ENCODE measurements at regions not wholly inside any gene's neighbourhood (a gene's known extent, or its start where the extent isn't known, plus 50 kb on each side); places are given as distances from the start of the nearest gene placed in this dataset.

DNA sequence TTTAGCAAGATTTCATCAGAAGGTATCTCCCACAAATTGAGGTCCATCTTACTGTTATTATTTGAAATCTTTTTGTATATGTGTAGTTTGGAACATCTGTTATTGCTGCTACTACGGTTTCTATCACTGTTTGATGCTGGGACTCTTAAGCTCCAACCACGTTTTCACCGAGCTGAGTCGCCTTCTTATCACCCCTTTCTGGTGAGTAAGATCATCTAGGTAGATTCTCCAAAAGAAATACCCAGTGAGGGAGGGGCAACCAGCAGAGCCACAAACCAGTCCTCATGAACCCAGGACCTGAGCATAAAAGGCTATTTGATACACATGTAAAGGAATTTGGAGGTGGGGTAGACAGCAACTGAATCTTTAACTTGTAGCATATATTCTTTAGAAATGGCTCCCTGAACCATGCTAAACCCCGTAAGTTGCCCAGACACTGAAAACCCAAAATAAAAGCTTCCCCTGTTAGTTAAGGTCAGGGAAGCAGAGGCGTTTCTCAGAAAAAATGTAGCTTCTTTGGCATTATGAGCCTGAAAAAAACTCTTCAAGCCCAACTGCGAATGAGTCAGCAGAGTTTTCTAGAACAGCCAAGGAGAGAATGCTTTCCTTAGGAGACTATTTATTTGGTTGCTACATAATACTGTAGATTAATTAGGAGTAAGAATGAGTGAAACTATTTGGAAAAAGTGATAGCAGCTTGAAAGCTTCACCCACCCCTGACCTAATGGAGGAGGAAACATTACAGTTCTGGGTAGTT, 53.8 kb upstream of the ATXN3L start:
- no peak for FAIRE-seq
- TF ChIP-seq, protein P1, sequence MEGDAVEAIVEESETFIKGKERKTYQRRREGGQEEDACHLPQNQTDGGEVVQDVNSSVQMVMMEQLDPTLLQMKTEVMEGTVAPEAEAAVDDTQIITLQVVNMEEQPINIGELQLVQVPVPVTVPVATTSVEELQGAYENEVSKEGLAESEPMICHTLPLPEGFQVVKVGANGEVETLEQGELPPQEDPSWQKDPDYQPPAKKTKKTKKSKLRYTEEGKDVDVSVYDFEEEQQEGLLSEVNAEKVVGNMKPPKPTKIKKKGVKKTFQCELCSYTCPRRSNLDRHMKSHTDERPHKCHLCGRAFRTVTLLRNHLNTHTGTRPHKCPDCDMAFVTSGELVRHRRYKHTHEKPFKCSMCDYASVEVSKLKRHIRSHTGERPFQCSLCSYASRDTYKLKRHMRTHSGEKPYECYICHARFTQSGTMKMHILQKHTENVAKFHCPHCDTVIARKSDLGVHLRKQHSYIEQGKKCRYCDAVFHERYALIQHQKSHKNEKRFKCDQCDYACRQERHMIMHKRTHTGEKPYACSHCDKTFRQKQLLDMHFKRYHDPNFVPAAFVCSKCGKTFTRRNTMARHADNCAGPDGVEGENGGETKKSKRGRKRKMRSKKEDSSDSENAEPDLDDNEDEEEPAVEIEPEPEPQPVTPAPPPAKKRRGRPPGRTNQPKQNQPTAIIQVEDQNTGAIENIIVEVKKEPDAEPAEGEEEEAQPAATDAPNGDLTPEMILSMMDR (IDR thresholded peaks at IDR 0.05; ENCODE audit: insufficient read depth, missing control alignments), result no peak
- DNase-seq (ENCODE audit: insufficient read length, low spot score), result no peak

DNA sequence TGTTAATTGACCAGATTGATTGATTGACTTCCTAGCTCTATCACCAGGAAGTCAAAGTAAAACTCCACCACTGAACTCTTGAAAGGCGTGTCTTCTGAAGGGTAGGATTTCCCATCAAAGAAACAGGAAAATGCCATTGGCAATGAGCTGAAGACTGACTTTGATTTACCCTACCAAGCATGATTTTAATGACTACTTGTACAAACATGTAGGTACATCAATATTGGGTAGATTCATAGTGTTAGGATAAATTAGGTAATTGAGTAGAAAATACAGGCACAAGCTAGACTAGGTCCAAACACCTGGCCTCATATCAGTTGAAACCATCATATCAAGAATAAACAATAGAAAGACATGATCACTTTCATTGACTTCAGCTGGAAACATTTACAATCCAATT, 53.2 kb upstream of the ATXN3L start:
- no peak for FAIRE-seq
- TF ChIP-seq, protein P1 (IDR thresholded peaks at IDR 0.05; ENCODE audit: insufficient read depth, missing control alignments), result no peak

DNA sequence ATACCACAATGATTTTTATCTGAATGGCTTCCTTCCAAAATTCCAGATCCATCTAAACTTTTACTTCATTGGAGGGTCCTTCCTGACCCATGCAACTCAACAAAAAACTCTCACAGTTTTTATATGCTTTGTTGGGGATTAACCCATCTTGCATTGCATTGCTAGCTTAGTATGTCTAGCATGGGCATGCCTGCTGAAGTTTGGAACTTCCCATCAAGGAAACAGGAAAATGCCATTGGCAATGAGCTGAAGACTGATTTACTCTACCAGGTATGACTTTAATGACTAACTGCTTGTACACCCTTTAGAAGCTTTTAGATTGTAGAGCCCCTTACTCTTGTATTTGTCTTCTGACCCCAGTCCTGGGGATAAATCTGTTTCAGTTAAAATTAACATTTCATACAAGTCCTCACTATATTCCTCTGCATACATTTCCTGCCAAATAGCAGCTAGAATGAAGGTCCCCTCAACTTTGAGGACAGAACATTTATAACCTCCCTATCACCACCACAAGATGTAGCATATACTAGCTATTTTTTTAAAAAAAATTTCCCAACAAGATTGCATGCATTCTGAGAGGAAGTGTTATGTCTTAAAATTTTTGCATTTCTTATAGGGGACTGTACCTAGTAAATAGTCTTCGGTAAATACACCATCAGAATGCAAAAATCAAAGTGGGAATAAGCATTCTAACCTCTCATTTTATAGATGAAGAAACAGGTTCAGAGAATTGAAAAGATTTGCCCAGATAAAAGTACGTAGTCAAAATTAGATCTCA, 52.5 kb upstream of the ATXN3L start:
- FAIRE-seq (no peak), DNase-seq (ENCODE audit: insufficient read length, low spot score) (no peak)
- TF ChIP-seq, protein P1 (IDR thresholded peaks at IDR 0.05; ENCODE audit: insufficient read depth, missing control alignments), result no peak

More for the DNA sequence above, 53.2 kb upstream of the ATXN3L start:
- DNase-seq (ENCODE audit: insufficient read length, low spot score), result no peak

DNA sequence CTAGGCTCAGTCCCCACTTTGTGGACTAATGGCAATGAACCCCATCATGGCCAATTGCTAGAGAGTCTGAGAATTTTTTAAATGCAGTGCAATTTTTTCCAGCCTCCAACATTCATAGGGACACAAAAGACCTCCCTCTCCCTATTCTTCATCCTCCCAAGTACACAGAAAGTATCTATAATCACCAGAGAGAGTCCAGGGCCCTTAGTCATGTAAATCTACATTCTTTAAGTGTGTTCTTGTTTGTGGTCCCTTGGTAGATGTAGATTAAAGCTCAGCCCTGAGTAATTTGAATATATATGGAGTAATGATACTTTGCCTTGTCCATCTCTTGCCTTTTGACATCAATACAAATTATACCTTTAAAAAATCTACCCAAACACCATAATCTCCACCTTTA, 51.3 kb upstream of the ATXN3L start:
- FAIRE-seq (no peak), DNase-seq (ENCODE audit: insufficient read length, low spot score) (no peak)
- TF ChIP-seq, protein P1 (IDR thresholded peaks at IDR 0.05; ENCODE audit: insufficient read depth, missing control alignments), result no peak

DNA sequence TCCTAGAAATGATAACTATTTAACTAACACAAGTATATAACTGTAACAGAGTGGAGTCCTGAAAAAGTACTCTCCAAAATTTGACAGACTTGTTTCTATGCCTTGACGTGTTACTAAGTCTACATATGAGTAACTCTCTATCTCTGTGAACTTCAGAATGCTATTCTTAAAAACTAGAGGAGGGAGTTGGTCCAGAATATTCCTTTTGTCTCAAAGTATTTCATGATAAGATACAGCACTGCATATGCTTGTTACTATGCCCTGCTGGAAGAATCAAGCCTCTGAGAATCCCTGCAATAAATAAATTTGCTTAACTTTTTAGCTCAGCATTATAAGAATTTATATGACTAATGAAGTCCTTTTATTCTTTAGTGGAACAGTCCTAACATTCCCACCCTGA, 50.9 kb upstream of the ATXN3L start:
- TF ChIP-seq, protein P1 (IDR thresholded peaks at IDR 0.05; ENCODE audit: insufficient read depth, missing control alignments), result no peak
- FAIRE-seq (no peak), DNase-seq (ENCODE audit: insufficient read length, low spot score) (no peak)

Data from D721Med (cell line).